ENCODE measurements at regions not wholly inside any gene's neighbourhood (a gene's known extent, or its start where the extent isn't known, plus 50 kb on each side); places are given as distances from the start of the nearest gene placed in this dataset.

- in situ Hi-C loops (cut with MboI; ENCODE audit: low sequenced_read_pairs): no loop called here
- no peaks in the 10 kb centered on the region for H3K9me3 ChIP-seq
- no peaks in the 10 kb centered on the region for H3K27me3 ChIP-seq (ENCODE audit: low read depth)
- no peaks in the 10 kb centered on the region for H3K4me1 ChIP-seq
- DNase-seq (ENCODE audit: low spot score in 2 of 2): no peak
- no peaks in the 10 kb centered on the region for H3K36me3 ChIP-seq (replicated peaks)
- H3K4me3 ChIP-seq: no peak overlapping the region
Measured at GRCh38 chr10:123522702-123523312, 143.3 kb upstream of the GPR26 start.

GRCh38 chr10:123523833-123524232, 142.3 kb upstream of the GPR26 start:
- Histone ChIP-seq H3K9me3 (no peaks in the 10 kb centered on the region), H3K4me1 (no peaks in the 10 kb centered on the region), H3K36me3 (replicated peaks) (no peaks in the 10 kb centered on the region), H3K4me3 (no peak overlapping the region), H3K27me3 (ENCODE audit: low read depth) (no peaks in the 10 kb centered on the region)
- DNase-seq (ENCODE audit: low spot score in 2 of 2): no peak
- in situ Hi-C loops (cut with MboI; ENCODE audit: low sequenced_read_pairs): no loop called here

GRCh38 chr10:123526356-123527064, 139.6 kb upstream of the GPR26 start:
- no peak for DNase-seq (ENCODE audit: low spot score in 2 of 2)
- Histone ChIP-seq H3K27me3 (ENCODE audit: low read depth) (no peaks in the 10 kb centered on the region), H3K4me3 (no peak overlapping the region), H3K4me1 (no peaks in the 10 kb centered on the region), H3K9me3 (no peaks in the 10 kb centered on the region), H3K36me3 (replicated peaks) (no peaks in the 10 kb centered on the region)
- in situ Hi-C loops (cut with MboI; ENCODE audit: low sequenced_read_pairs): no loop called here

GRCh38 chr10:123527151-123527550, 139.0 kb upstream of the GPR26 start:
- H3K27me3 ChIP-seq (ENCODE audit: low read depth): no peaks in the 10 kb centered on the region
- H3K9me3 ChIP-seq: no peaks in the 10 kb centered on the region
- in situ Hi-C loops (cut with MboI; ENCODE audit: low sequenced_read_pairs): no loop called here
- H3K4me3 ChIP-seq: no peak overlapping the region
- DNase-seq (ENCODE audit: low spot score in 2 of 2): no peak
- H3K4me1 ChIP-seq: no peaks in the 10 kb centered on the region
- no peaks in the 10 kb centered on the region for H3K36me3 ChIP-seq (replicated peaks)

GRCh38 chr10:123529146-123529760, 136.9 kb upstream of the GPR26 start:
- H3K36me3 ChIP-seq (replicated peaks): no peaks in the 10 kb centered on the region
- no peaks in the 10 kb centered on the region for H3K4me1 ChIP-seq
- DNase-seq (ENCODE audit: low spot score in 2 of 2): no peak
- H3K9me3 ChIP-seq: no peaks in the 10 kb centered on the region
- in situ Hi-C loops (cut with MboI; ENCODE audit: low sequenced_read_pairs): no loop called here
- H3K27me3 ChIP-seq (ENCODE audit: low read depth): no peaks in the 10 kb centered on the region
- no peak overlapping the region for H3K4me3 ChIP-seq

GRCh38 chr10:123530166-123530870, 135.8 kb upstream of the GPR26 start:
- Histone ChIP-seq H3K4me1 (no peaks in the 10 kb centered on the region), H3K9me3 (no peaks in the 10 kb centered on the region), H3K27me3 (ENCODE audit: low read depth) (no peaks in the 10 kb centered on the region), H3K36me3 (replicated peaks) (no peaks in the 10 kb centered on the region), H3K4me3 (no peak overlapping the region)
- DNase-seq (ENCODE audit: low spot score in 2 of 2): no peak
- in situ Hi-C loops (cut with MboI; ENCODE audit: low sequenced_read_pairs): no loop called here

- in situ Hi-C loops (cut with MboI; ENCODE audit: low sequenced_read_pairs): no loop called here
Measured at GRCh38 chr10:123535386-123535785, 130.8 kb upstream of the GPR26 start.

GRCh38 chr10:123536176-123536845, 129.8 kb upstream of the GPR26 start:
- no peaks in the 10 kb centered on the region for H3K36me3 ChIP-seq (replicated peaks)
- H3K4me1 ChIP-seq: no peaks in the 10 kb centered on the region
- no peaks in the 10 kb centered on the region for H3K9me3 ChIP-seq
- in situ Hi-C loops (cut with MboI; ENCODE audit: low sequenced_read_pairs): no loop called here
- no peak overlapping the region for H3K4me3 ChIP-seq
- no peak for DNase-seq (ENCODE audit: low spot score in 2 of 2)
- peaks cover 2% of the 10 kb centered on the region; the same call in 1 of the 2 replicates for H3K27me3 ChIP-seq (ENCODE audit: low read depth)

More at GRCh38 chr10:123535386-123535785, 130.8 kb upstream of the GPR26 start:
- Histone ChIP-seq H3K9me3 (no peaks in the 10 kb centered on the region), H3K4me1 (no peaks in the 10 kb centered on the region), H3K27me3 (ENCODE audit: low read depth) (peaks cover 2% of the 10 kb centered on the region; the same call in 1 of the 2 replicates), H3K4me3 (no peak overlapping the region), H3K36me3 (replicated peaks) (no peaks in the 10 kb centered on the region)
- no peak for DNase-seq (ENCODE audit: low spot score in 2 of 2)

- in situ Hi-C loops (cut with MboI; ENCODE audit: low sequenced_read_pairs): no loop called here
Measured at GRCh38 chr10:123537188-123537961, 128.8 kb upstream of the GPR26 start.

GRCh38 chr10:123538401-123539320, 127.5 kb upstream of the GPR26 start:
- no peaks in the 10 kb centered on the region for H3K36me3 ChIP-seq (replicated peaks)
- no peak for DNase-seq (ENCODE audit: low spot score in 2 of 2)
- H3K27me3 ChIP-seq (ENCODE audit: low read depth): peaks cover 2% of the 10 kb centered on the region; the same call in 1 of the 2 replicates
- H3K9me3 ChIP-seq: no peaks in the 10 kb centered on the region
- in situ Hi-C loops (cut with MboI; ENCODE audit: low sequenced_read_pairs): no loop called here
- no peak overlapping the region for H3K4me3 ChIP-seq
- H3K4me1 ChIP-seq: no peaks in the 10 kb centered on the region

More at GRCh38 chr10:123537188-123537961, 128.8 kb upstream of the GPR26 start:
- no peaks in the 10 kb centered on the region for H3K4me1 ChIP-seq
- H3K36me3 ChIP-seq (replicated peaks): no peaks in the 10 kb centered on the region
- DNase-seq (ENCODE audit: low spot score in 2 of 2): no peak
- no peaks in the 10 kb centered on the region for H3K9me3 ChIP-seq
- H3K4me3 ChIP-seq: no peak overlapping the region
- H3K27me3 ChIP-seq (ENCODE audit: low read depth): peaks cover 2% of the 10 kb centered on the region; the same call in 1 of the 2 replicates

GRCh38 chr10:123544986-123545385, 121.2 kb upstream of the GPR26 start:
- Histone ChIP-seq H3K4me1 (no peaks in the 10 kb centered on the region), H3K4me3 (no peak overlapping the region), H3K9me3 (no peaks in the 10 kb centered on the region), H3K36me3 (replicated peaks) (no peaks in the 10 kb centered on the region), H3K27me3 (ENCODE audit: low read depth) (no peaks in the 10 kb centered on the region)
- DNase-seq (ENCODE audit: low spot score in 2 of 2): no peak
- in situ Hi-C loops (cut with MboI; ENCODE audit: low sequenced_read_pairs): no loop called here

GRCh38 chr10:123548770-123549169, 117.4 kb upstream of the GPR26 start:
- H3K9me3 ChIP-seq: no peaks in the 10 kb centered on the region
- H3K36me3 ChIP-seq (replicated peaks): no peaks in the 10 kb centered on the region
- H3K4me1 ChIP-seq: no peaks in the 10 kb centered on the region
- DNase-seq (ENCODE audit: low spot score in 2 of 2): no peak
- no peak overlapping the region for H3K4me3 ChIP-seq
- in situ Hi-C loops (cut with MboI; ENCODE audit: low sequenced_read_pairs): no loop called here
- H3K27me3 ChIP-seq (ENCODE audit: low read depth): no peaks in the 10 kb centered on the region
